ENCODE measurements at regions not wholly inside any gene's neighbourhood (a gene's known extent, or its start where the extent isn't known, plus 50 kb on each side); places are given as distances from the start of the nearest gene placed in this dataset.

GRCh38 chr6:56695702-56696101, 53.0 kb upstream of the DST start:
- no peak overlapping the region for H3K4me3 Mint-ChIP-seq
- ChIA-PET CTCF (no interaction called here), POLR2A (no interaction called here)
- intact Hi-C loops (cut with micrococcal nuclease) = loop anchor here (5.0 kb wide), 1 partner anchor 58 kb away; no protein-coding TSS in a partner anchor
- TF ChIP-seq, protein P1, sequence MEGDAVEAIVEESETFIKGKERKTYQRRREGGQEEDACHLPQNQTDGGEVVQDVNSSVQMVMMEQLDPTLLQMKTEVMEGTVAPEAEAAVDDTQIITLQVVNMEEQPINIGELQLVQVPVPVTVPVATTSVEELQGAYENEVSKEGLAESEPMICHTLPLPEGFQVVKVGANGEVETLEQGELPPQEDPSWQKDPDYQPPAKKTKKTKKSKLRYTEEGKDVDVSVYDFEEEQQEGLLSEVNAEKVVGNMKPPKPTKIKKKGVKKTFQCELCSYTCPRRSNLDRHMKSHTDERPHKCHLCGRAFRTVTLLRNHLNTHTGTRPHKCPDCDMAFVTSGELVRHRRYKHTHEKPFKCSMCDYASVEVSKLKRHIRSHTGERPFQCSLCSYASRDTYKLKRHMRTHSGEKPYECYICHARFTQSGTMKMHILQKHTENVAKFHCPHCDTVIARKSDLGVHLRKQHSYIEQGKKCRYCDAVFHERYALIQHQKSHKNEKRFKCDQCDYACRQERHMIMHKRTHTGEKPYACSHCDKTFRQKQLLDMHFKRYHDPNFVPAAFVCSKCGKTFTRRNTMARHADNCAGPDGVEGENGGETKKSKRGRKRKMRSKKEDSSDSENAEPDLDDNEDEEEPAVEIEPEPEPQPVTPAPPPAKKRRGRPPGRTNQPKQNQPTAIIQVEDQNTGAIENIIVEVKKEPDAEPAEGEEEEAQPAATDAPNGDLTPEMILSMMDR (IDR thresholded peaks at IDR 0.05) = no peak
- H3K27me3 Mint-ChIP-seq = peaks cover 1% of the 10 kb centered on the region
- H3K9me3 Mint-ChIP-seq = no peaks in the 10 kb centered on the region
- ATAC-seq = no peak
- H3K36me3 Mint-ChIP-seq (ENCODE audit: low read depth) = no peaks in the 10 kb centered on the region
- no peak for DNase-seq
- no peaks in the 10 kb centered on the region for H3K4me1 Mint-ChIP-seq (ENCODE audit: low read depth)
- H3K27ac Mint-ChIP-seq = no peak overlapping the region

GRCh38 chr6:56694002-56694401, 51.3 kb upstream of the DST start:
- TF ChIP-seq, protein P1 (IDR thresholded peaks at IDR 0.05) = no peak
- no peak for ATAC-seq
- Mint-ChIP-seq H3K4me3 (no peak overlapping the region), H3K9me3 (no peaks in the 10 kb centered on the region), H3K4me1 (ENCODE audit: low read depth) (no peaks in the 10 kb centered on the region), H3K36me3 (ENCODE audit: low read depth) (no peaks in the 10 kb centered on the region), H3K27me3 (peaks cover 1% of the 10 kb centered on the region), H3K27ac (no peak overlapping the region)
- ChIA-PET CTCF (no interaction called here), POLR2A (no interaction called here)
- no peak for DNase-seq
- intact Hi-C loops (cut with micrococcal nuclease) = no loop called here

- H3K36me3 Mint-ChIP-seq (ENCODE audit: low read depth) = no peaks in the 10 kb centered on the region
- TF ChIP-seq, protein P1 (IDR thresholded peaks at IDR 0.05) = no peak
- ChIA-PET CTCF (interaction anchor here (1.5 kb wide), 1 partner anchor 56 kb away, joined by 3 read pairs; no protein-coding TSS in a partner anchor), POLR2A (no interaction called here)
- no peak overlapping the region for H3K27ac Mint-ChIP-seq
- H3K27me3 Mint-ChIP-seq = no peaks in the 10 kb centered on the region
- no peaks in the 10 kb centered on the region for H3K9me3 Mint-ChIP-seq
- ATAC-seq = no peak
- no peaks in the 10 kb centered on the region for H3K4me1 Mint-ChIP-seq (ENCODE audit: low read depth)
- no peak for DNase-seq
- intact Hi-C loops (cut with micrococcal nuclease) = no loop called here
- H3K4me3 Mint-ChIP-seq = no peak overlapping the region
Measured at GRCh38 chr6:56693246-56693607, 50.5 kb upstream of the DST start.

- DNase-seq (no peak), ATAC-seq (no peak)
- CTCF ChIA-PET = interaction anchor here (1.5 kb wide), 1 partner anchor 55 kb away, joined by 3 read pairs; no protein-coding TSS in a partner anchor
- Mint-ChIP-seq H3K27ac (no peak overlapping the region), H3K4me1 (ENCODE audit: low read depth) (no peaks in the 10 kb centered on the region), H3K27me3 (no peaks in the 10 kb centered on the region), H3K4me3 (no peak overlapping the region), H3K36me3 (ENCODE audit: low read depth) (no peaks in the 10 kb centered on the region), H3K9me3 (no peaks in the 10 kb centered on the region)
- intact Hi-C loops (cut with micrococcal nuclease) = no loop called here
- TF ChIP-seq, protein P1 (IDR thresholded peaks at IDR 0.05) = no peak
- POLR2A ChIA-PET = no interaction called here
Measured at GRCh38 chr6:56692523-56693245, 50.0 kb upstream of the DST start.

Data from activated CD8-positive, alpha-beta T cell treated with anti-CD3 and anti-CD28 coated beads for 36 hours (primary cell).